IgD-negative memory B cell (primary cell): ENCODE measurements at regions not wholly inside any gene's neighbourhood (a gene's known extent, or its start where the extent isn't known, plus 50 kb on each side); places are given as distances from the start of the nearest gene placed in this dataset.
"Not testable (repeated sequence)": the region's sequence is repeated elsewhere in the genome, so short reads cannot be mapped to it uniquely, and the experiment has no call there.

Experiments
- H3K27ac Mint-ChIP-seq, 3 donors: one replicate each; pipeline ENCODE4 v1.8.0; 2020 to 2022; ENCODE audit warnings: mild to moderate bottlenecking in 3 of 3, mixed read lengths in 3 of 3, moderate library complexity in 1 of 3
- H3K27me3 Mint-ChIP-seq: one replicate; pipeline ENCODE4 v1.8.0; 2021; ENCODE audit warnings: mixed read lengths
- H3K36me3 Mint-ChIP-seq: one replicate; pipeline ENCODE4 v1.8.0; 2020; ENCODE audit warnings: mild to moderate bottlenecking, mixed read lengths
- H3K4me1 Mint-ChIP-seq, 3 donors: one replicate each; pipeline ENCODE4 v1.8.0; 2020 to 2022; ENCODE audit warnings: mixed read lengths in 3 of 3, mild to moderate bottlenecking in 1 of 3
- H3K4me3 Mint-ChIP-seq, 4 donors: one replicate each; pipeline ENCODE4 v1.8.0; 2020 to 2022; ENCODE audit warnings: mild to moderate bottlenecking in 4 of 4, mixed read lengths in 4 of 4, moderate library complexity in 3 of 4
- H3K9me3 Mint-ChIP-seq, 3 donors: one replicate each; pipeline ENCODE4 v1.8.0; 2020 to 2021; ENCODE audit warnings: mixed read lengths in 3 of 3, mild to moderate bottlenecking in 1 of 3

DNA sequence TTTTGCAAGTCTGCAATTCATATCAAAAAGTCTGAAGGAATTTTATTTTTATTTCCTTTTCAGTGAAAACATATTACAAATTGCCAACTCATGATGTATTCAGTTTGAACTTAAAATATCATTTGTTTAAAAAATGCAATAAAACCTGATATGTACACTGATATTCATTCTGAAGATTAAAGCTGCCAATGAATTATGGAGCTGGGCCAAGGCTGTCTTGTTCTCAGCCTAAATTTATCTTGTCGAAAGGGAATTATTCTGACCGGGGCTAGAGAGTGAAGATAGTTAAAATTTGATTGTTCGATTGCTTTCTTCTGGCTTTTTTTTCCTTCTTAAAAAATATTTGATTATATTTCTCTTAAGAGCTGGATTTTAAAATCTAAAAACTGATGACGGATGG, 54.0 kb upstream of the RBFOX1 start:
- no peak overlapping the region for H3K27ac Mint-ChIP-seq

DNA sequence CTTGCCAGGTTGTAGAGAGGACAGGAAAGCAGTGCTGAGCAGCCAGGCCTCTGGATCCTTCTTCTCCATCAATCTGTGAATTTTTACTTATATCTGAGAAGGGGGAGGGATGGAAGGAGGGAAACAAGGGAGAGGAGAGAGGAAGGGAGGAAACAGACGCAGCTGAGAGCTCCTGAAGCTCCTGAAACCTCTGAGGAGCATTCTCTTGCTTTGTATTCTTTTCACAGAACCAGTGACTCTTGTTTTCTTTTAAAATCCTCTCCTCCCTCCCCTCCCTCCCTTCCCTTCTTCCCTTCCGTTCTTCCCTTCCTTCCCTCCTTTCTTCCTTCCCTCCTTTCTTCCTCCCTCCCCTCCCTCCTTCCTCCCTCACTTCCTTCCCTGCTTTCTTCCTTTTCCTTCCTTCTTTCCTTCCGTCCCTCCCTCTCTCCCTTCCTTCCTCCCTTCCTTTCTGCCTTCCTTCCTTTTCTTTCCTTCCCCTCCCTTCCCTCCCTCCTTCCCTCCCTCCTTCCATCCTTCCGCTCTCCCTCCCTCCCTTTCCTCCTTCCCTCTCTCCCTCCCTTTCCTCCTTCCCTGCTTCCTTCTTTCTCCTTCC, 60.0 kb upstream of the RBFOX1 start:
- Mint-ChIP-seq H3K9me3 (peaks cover 8 to 23% (median 11%) of the 10 kb centered on the region in 3 donors), H3K4me3 (no peak overlapping the region), H3K27me3 (no peaks in the 10 kb centered on the region), H3K4me1 (no peaks in the 10 kb centered on the region), H3K27ac (no peak overlapping the region), H3K36me3 (no peaks in the 10 kb centered on the region)

More for the DNA sequence above, 54.0 kb upstream of the RBFOX1 start:
- Mint-ChIP-seq H3K27me3 (no peaks in the 10 kb centered on the region), H3K9me3 (peaks cover 7 to 27% (median 8%) of the 10 kb centered on the region in 3 donors), H3K4me3 (no peak overlapping the region), H3K36me3 (peaks cover 2% of the 10 kb centered on the region), H3K4me1 (no peaks in the 10 kb centered on the region)

DNA sequence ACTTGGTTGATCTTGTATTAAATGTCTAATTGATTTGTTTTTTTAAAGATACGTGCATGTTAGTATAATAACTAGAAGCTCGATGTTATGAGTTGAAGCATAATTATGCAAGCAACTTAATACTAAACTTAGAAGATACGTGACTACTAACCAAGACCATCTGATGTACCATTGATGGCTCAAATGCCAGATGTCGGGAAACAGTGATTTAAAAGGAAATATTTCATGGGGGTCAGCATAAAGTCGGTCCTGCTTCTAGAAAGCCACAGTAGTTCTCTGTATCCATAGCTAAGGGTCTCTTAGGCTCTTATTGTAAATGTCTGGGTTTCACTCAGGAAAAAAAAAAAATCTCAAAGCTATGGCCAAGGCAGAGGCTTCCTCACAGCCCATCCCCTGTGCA, 61.2 kb upstream of the RBFOX1 start:
- H3K4me3 Mint-ChIP-seq, result no peak overlapping the region
- H3K9me3 Mint-ChIP-seq, result peaks cover 8 to 19% (median 8%) of the 10 kb centered on the region in 3 donors
- no peaks in the 10 kb centered on the region for H3K4me1 Mint-ChIP-seq
- H3K27me3 Mint-ChIP-seq, result no peaks in the 10 kb centered on the region
- no peak overlapping the region for H3K27ac Mint-ChIP-seq
- no peaks in the 10 kb centered on the region for H3K36me3 Mint-ChIP-seq

DNA sequence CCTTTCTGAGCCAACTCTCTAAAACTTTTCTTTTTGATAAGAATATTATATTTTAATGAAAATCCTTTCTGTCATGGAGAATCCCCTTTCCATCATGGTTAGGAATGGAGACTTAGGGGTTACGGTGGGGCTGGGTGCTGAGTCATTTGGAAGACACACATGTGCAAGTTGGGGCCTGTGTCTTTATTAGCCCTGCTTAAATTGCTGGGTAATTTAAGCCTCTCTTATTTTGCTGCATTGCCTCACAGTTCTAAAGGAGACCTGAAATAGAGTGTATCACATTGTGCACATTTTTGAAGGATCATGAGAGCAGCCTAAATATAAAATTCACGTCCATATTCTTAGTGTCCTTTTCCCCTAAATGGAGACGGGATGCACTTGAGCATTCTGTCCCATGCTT, 61.8 kb upstream of the RBFOX1 start:
- Mint-ChIP-seq H3K4me3 (no peak overlapping the region), H3K27ac (no peak overlapping the region), H3K4me1 (no peaks in the 10 kb centered on the region), H3K36me3 (no peaks in the 10 kb centered on the region), H3K27me3 (no peaks in the 10 kb centered on the region), H3K9me3 (peaks cover 8 to 19% (median 9%) of the 10 kb centered on the region in 3 donors)

DNA sequence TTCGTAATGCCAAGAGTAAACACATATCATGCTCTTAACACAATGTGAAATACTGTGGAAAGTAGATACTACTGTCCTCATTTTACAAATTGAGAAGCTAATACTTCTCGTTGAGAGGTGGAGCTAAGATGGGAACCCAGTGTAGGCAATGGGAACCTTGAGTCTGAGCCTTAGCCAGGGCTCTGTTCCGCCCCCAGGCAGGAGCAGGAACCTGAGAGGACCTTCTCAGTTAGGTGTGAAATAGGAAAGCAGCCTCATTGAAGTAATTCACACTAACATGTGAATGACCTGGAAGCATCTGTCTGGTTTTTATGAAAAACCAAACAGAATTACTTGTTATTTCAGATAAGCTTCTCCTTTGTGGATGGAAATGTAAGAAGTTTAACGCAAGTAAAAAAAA, 62.6 kb upstream of the RBFOX1 start:
- Mint-ChIP-seq H3K4me3 (no peak overlapping the region), H3K36me3 (no peaks in the 10 kb centered on the region), H3K4me1 (no peaks in the 10 kb centered on the region), H3K27ac (no peak overlapping the region), H3K27me3 (no peaks in the 10 kb centered on the region), H3K9me3 (peaks cover 8 to 14% (median 11%) of the 10 kb centered on the region in 3 donors)

GRCh38 chr16:7268182-7268581, 64.5 kb upstream of the RBFOX1 start:
- H3K4me1 Mint-ChIP-seq, result no peaks in the 10 kb centered on the region
- H3K9me3 Mint-ChIP-seq, result peaks cover 8 to 11% (median 11%) of the 10 kb centered on the region in 3 donors
- H3K36me3 Mint-ChIP-seq, result no peaks in the 10 kb centered on the region
- H3K27me3 Mint-ChIP-seq, result no peaks in the 10 kb centered on the region
- no peak overlapping the region for H3K27ac Mint-ChIP-seq
- no peak overlapping the region for H3K4me3 Mint-ChIP-seq

- Mint-ChIP-seq H3K9me3 (peaks cover 4 to 11% (median 10%) of the 10 kb centered on the region in 3 donors), H3K27ac (no peak overlapping the region), H3K4me3 (no peak overlapping the region), H3K4me1 (no peaks in the 10 kb centered on the region), H3K36me3 (no peaks in the 10 kb centered on the region), H3K27me3 (no peaks in the 10 kb centered on the region)
Observed at GRCh38 chr16:7257016-7257415, 75.6 kb upstream of the RBFOX1 start.

DNA sequence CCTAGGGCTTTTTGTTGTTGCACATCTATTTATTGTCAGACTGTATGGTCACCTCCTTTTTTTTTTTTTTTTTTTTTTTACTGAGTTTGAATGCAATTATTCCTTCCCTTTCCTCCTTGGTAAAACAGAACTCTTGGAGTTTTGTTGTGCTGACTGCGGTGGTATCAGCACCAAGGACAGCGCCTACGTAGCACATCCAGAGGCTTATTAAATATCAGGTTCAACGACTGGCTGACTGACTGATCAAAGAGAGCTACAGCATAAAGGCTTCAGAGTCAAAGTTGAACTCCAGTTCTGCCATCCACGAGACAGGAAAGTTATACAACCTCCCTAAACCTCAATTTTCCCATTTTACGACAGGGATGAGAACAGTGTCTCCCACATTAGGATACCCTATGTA, 86.1 kb upstream of the RBFOX1 start:
- no peaks in the 10 kb centered on the region for H3K27me3 Mint-ChIP-seq
- H3K27ac Mint-ChIP-seq, result no peak overlapping the region
- no peaks in the 10 kb centered on the region for H3K4me1 Mint-ChIP-seq
- H3K4me3 Mint-ChIP-seq, result no peak overlapping the region
- peaks cover 2 to 7% (median 6%) of the 10 kb centered on the region in 3 donors for H3K9me3 Mint-ChIP-seq
- H3K36me3 Mint-ChIP-seq, result no peaks in the 10 kb centered on the region

DNA sequence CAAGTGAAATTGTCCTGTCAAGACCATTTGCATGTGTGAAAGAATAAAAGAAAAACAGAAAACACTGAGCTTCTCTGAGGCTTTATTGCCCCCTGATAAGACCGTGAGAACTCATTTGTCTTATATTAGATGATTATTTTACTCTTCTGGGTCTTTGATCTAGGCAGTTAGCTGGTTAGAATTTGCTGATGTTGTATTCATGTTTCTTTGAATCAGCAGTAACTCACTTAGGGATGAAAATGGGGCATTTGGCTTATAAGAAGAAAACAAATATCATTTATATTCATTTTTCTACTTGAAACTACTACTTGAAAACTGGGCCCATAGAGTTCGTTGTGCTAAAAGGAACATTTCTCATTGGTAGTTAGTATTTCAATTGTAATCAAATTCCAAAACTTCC, 93.1 kb upstream of the RBFOX1 start:
- H3K36me3 Mint-ChIP-seq, result no peaks in the 10 kb centered on the region
- H3K4me3 Mint-ChIP-seq, result no peak overlapping the region
- H3K9me3 Mint-ChIP-seq, result peaks cover 0 to 8% (median 6%) of the 10 kb centered on the region in 3 donors
- no peak overlapping the region for H3K27ac Mint-ChIP-seq
- no peaks in the 10 kb centered on the region for H3K27me3 Mint-ChIP-seq
- H3K4me1 Mint-ChIP-seq, result no peaks in the 10 kb centered on the region

GRCh38 chr16:7236824-7237410, 95.7 kb upstream of the RBFOX1 start:
- Mint-ChIP-seq H3K4me3 (no peak overlapping the region), H3K9me3 (peaks cover 3 to 6% (median 3%) of the 10 kb centered on the region in 3 donors), H3K36me3 (no peaks in the 10 kb centered on the region), H3K27me3 (no peaks in the 10 kb centered on the region), H3K27ac (no peak overlapping the region), H3K4me1 (no peaks in the 10 kb centered on the region)

GRCh38 chr16:7233975-7234374, 98.7 kb upstream of the RBFOX1 start:
- H3K27me3 Mint-ChIP-seq, result no peaks in the 10 kb centered on the region
- H3K27ac Mint-ChIP-seq, result no peak overlapping the region
- peaks cover 3 to 5% (median 4%) of the 10 kb centered on the region in 3 donors for H3K9me3 Mint-ChIP-seq
- H3K4me3 Mint-ChIP-seq, result no peak overlapping the region
- H3K4me1 Mint-ChIP-seq, result no peaks in the 10 kb centered on the region
- H3K36me3 Mint-ChIP-seq, result no peaks in the 10 kb centered on the region

- no peaks in the 10 kb centered on the region for H3K27me3 Mint-ChIP-seq
- H3K27ac Mint-ChIP-seq, result no peak overlapping the region
- H3K4me3 Mint-ChIP-seq, result no peak overlapping the region
- H3K36me3 Mint-ChIP-seq, result no peaks in the 10 kb centered on the region
- H3K9me3 Mint-ChIP-seq, result peaks cover 0 to 8% (median 8%) of the 10 kb centered on the region in 3 donors
- H3K4me1 Mint-ChIP-seq, result no peaks in the 10 kb centered on the region
Observed at GRCh38 chr16:7231762-7232161, 100.9 kb upstream of the RBFOX1 start.

GRCh38 chr16:7229433-7230218, 103.0 kb upstream of the RBFOX1 start:
- not testable (repeated sequence) for H3K4me1 Mint-ChIP-seq, H3K36me3 Mint-ChIP-seq

DNA sequence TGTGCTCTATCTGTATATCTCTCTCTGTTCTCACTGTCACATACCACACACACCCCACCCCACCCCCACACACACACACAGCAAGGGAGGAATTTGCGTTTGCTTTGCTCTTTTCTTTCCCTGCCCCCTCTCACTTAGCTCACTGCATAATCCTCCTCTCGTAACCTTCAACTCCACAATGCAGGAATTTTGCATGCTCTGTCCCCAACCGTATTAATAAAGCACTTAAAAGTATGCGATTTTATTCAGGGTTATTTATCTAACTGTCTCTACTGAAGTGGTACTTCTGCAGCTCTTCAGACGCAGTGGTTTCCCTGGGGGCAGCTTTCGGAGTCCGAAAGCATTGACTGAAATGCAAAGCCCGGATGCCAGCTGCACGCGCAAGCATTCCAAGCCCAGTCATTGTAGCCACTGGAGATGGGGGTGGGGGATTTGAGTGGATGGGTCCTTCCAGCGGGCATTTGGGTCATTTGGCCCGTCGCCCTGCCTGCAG, 105.4 kb upstream of the RBFOX1 start:
- Mint-ChIP-seq H3K27me3 (no peaks in the 10 kb centered on the region), H3K36me3 (no peaks in the 10 kb centered on the region), H3K4me1 (no peaks in the 10 kb centered on the region)

More at GRCh38 chr16:7229433-7230218, 103.0 kb upstream of the RBFOX1 start:
- peak overlapping the region in 1 of 3 donors; percentile 43 for H3K27ac Mint-ChIP-seq
- not testable (repeated sequence) for H3K4me3 Mint-ChIP-seq, H3K27me3 Mint-ChIP-seq, H3K9me3 Mint-ChIP-seq

DNA sequence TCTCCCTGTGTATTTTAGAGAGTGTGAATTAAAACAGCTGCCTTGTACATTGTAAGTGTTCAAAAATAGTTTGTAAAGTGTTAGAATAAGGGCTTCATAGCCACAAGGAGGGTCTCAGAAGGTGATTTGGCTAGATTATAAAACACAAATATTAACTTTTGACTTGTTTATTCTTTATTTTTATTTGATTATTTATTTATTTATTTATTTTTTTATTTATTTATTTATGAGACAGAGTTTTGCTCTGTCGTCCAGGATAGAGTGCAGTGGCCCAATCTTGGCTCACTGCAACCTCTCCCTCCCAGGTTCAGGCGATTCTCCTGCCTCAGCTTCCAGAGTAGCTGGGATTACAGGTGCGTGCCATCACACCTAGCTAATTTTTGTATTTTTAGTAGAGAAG, 111.5 kb upstream of the RBFOX1 start:
- Mint-ChIP-seq H3K27me3 (no peaks in the 10 kb centered on the region), H3K36me3 (peaks cover 4% of the 10 kb centered on the region), H3K4me3 (no peak overlapping the region), H3K4me1 (no peaks in the 10 kb centered on the region), H3K9me3 (peaks cover 2 to 23% (median 8%) of the 10 kb centered on the region in 3 donors), H3K27ac (no peak overlapping the region)

More for the DNA sequence above, 105.4 kb upstream of the RBFOX1 start:
- no peak overlapping the region for H3K27ac Mint-ChIP-seq
- peaks cover 3 to 8% (median 7%) of the 10 kb centered on the region in 3 donors for H3K9me3 Mint-ChIP-seq
- H3K4me3 Mint-ChIP-seq, result no peak overlapping the region
